ENCODE measurements at regions not wholly inside any gene's neighbourhood (a gene's known extent, or its start where the extent isn't known, plus 50 kb on each side); places are given as distances from the start of the nearest gene placed in this dataset.
"Not testable (repeated sequence)": the region's sequence is repeated elsewhere in the genome, so short reads cannot be mapped to it uniquely, and the experiment has no call there.

- DNase-seq: no peak
- intact Hi-C loops (cut with DNase I): no loop called here
Observed at GRCh38 chr17:69654981-69655855, 240.7 kb downstream of the MAP2K6 start.

GRCh38 chr17:69655902-69656301 lies 241.4 kb downstream of the MAP2K6 start:
- intact Hi-C loops (cut with DNase I): no loop called here
- no peak for DNase-seq

- DNase-seq: no peak
- intact Hi-C loops (cut with DNase I): no loop called here
Observed at GRCh38 chr17:69669441-69670178, 255.1 kb downstream of the MAP2K6 start.

- intact Hi-C loops (cut with DNase I): no loop called here
Observed at GRCh38 chr17:69672924-69673323, 258.4 kb downstream of the MAP2K6 start.

GRCh38 chr17:69677130-69677529 lies 262.6 kb downstream of the MAP2K6 start:
- DNase-seq: peak in 1 of 42 donors; percentile 1
- intact Hi-C loops (cut with DNase I): no loop called here

More at GRCh38 chr17:69672924-69673323, 258.4 kb downstream of the MAP2K6 start:
- no peak for DNase-seq

- intact Hi-C loops (cut with DNase I): no loop called here
- DNase-seq: no peak
Observed at GRCh38 chr17:69678206-69678605, 263.7 kb downstream of the MAP2K6 start.

- intact Hi-C loops (cut with DNase I): no loop called here
- no peak for DNase-seq
Observed at GRCh38 chr17:69679829-69680228, 265.3 kb downstream of the MAP2K6 start.

GRCh38 chr17:69684251-69684650 lies 269.8 kb downstream of the MAP2K6 start:
- intact Hi-C loops (cut with DNase I): no loop called here
- no peak for DNase-seq

GRCh38 chr17:69685150-69685549 lies 270.7 kb downstream of the MAP2K6 start:
- DNase-seq; intact Hi-C loops (cut with DNase I): not testable (repeated sequence)

- intact Hi-C loops (cut with DNase I): no loop called here
- no peak for DNase-seq
Observed at GRCh38 chr17:69690531-69690930, 276.0 kb downstream of the MAP2K6 start.

GRCh38 chr17:69692171-69692570 lies 277.7 kb downstream of the MAP2K6 start:
- DNase-seq: no peak
- intact Hi-C loops (cut with DNase I): no loop called here

- no peak for DNase-seq
- intact Hi-C loops (cut with DNase I): no loop called here
Observed at GRCh38 chr17:69695646-69696045, 281.1 kb downstream of the MAP2K6 start.

- no peak for DNase-seq
Observed at GRCh38 chr17:69696650-69697049, 282.2 kb downstream of the MAP2K6 start.

GRCh38 chr17:69698352-69698751 lies 283.9 kb downstream of the MAP2K6 start:
- intact Hi-C loops (cut with DNase I); DNase-seq: not testable (repeated sequence)

More at GRCh38 chr17:69696650-69697049, 282.2 kb downstream of the MAP2K6 start:
- intact Hi-C loops (cut with DNase I): no loop called here

- intact Hi-C loops (cut with DNase I): no loop called here
- no peak for DNase-seq
Observed at GRCh38 chr17:69702078-69702477, 287.6 kb downstream of the MAP2K6 start.

- DNase-seq: no peak
- intact Hi-C loops (cut with DNase I): no loop called here
Observed at GRCh38 chr17:69703751-69704150, 289.3 kb downstream of the MAP2K6 start.

GRCh38 chr17:69704935-69705334 lies 290.4 kb downstream of the MAP2K6 start:
- no peak for DNase-seq
- intact Hi-C loops (cut with DNase I): no loop called here

GRCh38 chr17:69706127-69706526 lies 291.6 kb downstream of the MAP2K6 start:
- intact Hi-C loops (cut with DNase I): no loop called here
- DNase-seq: no peak

- DNase-seq: no peak
- intact Hi-C loops (cut with DNase I): no loop called here
Observed at GRCh38 chr17:69709441-69709840, 294.9 kb downstream of the MAP2K6 start.

GRCh38 chr17:69710926-69711325 lies 296.4 kb downstream of the MAP2K6 start:
- intact Hi-C loops (cut with DNase I): no loop called here
- no peak for DNase-seq

Measured in head of caudate nucleus (tissue), 42 donors.